Suppressor macrophage treated with lipopolysaccharide for 4 hours (primary cell): ENCODE measurements at regions not wholly inside any gene's neighbourhood (a gene's known extent, or its start where the extent isn't known, plus 50 kb on each side); places are given as distances from the start of the nearest gene placed in this dataset.

Source experiments
- DNase-seq: peaks from one replicate; pipeline ENCODE4 v3.0.0-alpha.2; 2020

DNA sequence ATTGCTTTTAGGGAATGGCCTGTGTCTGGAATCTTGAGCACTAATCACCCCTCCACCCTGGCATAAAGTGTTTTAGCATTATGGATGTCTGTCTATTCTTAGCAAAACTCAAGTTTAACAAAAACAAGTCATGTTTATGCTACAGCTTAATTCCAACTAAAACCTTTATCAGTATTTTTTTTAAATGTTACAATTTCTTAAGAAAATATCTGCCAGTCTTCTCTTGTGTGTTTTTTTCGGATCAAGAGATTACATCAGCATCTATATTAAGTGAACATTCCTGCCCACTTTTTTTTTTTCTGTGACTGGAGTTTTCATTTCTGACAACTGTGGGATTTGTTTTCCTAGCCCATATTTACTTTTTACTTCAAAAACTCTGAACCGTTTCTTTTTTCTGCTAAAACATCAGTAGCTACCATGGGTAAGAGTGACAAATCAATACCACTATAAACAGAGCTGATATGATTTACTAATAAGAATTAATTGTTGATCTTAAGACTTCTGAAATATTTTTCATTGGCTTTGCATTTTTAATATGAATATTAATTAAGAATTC lies 94.3 kb downstream of the EDN1 start:
- no peak for DNase-seq

DNA sequence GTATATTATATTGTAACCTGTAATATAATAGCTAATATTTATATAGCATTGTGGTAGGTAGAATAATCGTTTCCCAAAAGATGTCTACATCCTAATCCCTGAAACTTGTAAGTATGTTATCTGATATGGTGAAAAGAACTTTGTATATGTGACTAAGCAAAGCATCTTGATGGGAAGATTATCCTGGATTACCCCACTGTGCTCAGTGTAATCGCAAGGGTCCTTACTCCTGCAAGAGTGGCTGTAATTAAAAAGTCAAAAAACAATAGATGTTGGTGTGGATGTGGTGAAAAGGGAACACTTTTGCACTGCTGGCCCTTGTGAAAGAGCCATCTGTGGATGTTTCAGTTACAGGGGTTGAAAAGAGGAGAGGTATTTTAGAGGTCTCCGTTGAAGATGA lies 95.2 kb downstream of the EDN1 start:
- no peak for DNase-seq

DNA sequence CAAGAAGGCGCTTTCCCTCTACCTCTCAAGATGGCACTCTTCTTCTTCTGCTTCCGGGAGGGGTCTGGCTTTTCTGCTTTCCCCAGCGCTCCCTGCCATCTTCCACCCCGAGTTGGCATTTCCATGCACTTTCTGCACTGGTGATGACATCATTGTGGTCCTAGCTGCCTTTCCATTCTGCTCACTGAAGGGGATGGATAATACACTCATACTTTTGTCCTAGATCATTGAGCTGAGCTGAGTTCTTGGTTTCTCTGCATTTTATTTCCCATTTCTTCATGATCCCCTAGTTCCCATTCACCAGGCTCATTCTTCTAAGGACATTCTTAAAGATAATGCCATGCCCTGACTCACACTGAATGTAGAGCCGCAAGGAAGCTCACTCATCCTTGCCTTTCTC lies 96.7 kb downstream of the EDN1 start:
- no peak for DNase-seq

DNA sequence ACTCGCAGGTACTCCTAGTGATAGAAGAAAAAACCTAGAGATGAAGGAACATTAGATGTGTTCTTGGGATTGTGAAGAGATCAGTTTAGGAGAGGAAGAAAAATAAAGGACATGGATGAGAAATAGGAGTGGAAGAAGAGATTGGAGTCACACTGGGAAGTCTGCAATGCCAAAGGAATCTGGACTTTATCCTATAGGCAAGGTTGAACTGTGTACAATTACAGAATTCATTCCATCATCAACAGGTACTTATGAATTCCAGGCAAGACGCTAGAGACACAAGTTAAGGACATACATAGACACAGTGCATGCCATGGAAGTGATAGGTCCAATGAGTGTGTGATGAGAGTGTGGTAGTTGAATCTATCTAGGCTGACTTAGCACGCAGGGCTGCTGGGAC lies 101.3 kb downstream of the EDN1 start:
- DNase-seq: no peak

DNA sequence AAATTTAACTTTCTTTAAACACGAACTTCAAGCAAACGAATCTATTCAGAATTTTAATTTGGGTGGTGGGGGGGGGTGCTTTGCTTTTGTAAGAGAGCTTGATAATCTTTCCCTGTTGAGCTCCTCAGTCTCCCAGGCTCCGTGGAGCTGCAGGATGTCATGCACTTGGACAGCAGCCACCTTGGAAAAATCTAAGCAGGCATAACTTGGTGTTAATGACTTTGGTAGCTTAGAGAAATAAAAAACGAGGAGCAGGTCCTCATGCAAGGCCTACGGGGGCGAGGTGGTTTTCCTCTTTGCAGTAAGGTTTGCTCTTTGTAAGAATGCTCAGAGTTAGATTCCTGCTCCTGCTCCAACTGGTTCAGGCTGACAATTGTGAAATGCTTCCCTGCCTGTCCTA lies 102.3 kb downstream of the EDN1 start:
- no peak for DNase-seq

DNA sequence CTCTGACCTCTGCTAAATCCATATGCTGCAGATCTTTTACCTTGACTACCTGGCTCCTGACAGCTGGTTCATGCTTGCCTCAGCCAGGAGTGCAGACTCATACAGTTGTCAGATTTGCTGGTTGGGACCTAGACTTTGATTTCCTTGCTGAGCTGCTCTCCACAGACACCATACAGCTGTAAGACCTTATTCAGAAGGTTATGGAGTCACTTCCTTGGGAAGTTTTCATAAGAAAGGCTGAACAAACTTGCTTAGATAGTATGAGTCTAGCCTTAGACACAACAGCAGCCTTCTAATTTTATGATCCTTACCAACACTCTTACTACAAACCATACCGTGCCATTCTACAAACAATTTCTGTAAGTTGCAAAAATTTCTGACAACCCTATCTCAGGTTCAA lies 102.9 kb downstream of the EDN1 start:
- DNase-seq: no peak

DNA sequence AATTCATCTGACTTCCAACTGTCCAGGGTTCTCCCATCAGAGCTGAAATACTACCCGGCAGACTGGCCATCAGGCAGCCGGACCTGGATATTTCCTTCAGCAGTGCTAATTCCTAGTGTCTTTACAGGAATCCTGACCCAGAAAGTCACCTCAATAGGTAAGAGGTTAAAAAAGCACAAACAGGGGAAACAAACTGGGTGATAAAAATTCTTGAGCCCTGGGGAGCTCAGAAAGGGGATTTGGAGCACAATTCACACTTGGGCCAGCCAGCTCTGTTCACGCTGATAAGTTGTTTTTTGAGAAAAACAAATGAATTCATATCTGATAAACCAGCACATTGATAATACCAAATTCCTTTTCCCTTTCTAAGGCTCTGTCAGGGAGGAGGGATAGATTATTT lies 104.0 kb downstream of the EDN1 start:
- DNase-seq: no peak

DNA sequence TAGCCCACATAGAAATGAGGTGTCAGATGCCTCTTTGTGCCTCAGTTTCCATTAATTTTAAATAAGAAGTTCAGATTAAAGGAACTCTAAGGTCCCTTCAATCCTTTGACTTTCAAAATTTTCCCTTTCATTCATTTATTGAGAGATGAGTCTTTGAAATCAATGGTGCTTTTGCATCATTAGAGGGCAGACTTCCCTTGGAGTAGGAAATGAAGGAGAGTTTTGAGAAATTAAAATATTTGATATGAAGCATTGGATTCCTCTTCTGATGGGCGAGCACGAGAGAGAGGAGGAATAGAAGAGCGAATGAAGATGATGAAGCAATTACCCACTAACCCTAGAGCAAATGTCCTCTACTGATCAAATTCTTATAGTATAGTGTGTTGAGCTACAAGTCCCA lies 105.7 kb downstream of the EDN1 start:
- DNase-seq: no peak

DNA sequence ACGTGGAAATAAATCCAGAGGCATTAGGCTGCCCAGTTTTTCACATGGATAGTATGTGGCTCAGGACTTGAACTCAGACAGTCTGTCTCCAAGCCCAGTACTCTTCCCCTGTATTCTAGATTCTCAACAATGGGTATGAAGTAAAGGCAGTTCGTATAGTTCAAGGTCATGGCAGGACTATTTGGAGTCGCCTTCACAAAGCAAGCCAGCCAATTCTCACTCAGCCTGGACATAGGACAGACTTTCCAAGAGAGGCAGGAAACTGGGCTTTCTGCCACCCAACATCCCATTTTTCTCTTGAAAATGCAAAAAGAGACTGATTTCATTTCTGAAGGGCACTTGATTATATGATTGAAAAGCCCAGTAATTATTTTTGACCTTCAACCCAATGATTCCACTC lies 111.0 kb downstream of the EDN1 start:
- DNase-seq: no peak

DNA sequence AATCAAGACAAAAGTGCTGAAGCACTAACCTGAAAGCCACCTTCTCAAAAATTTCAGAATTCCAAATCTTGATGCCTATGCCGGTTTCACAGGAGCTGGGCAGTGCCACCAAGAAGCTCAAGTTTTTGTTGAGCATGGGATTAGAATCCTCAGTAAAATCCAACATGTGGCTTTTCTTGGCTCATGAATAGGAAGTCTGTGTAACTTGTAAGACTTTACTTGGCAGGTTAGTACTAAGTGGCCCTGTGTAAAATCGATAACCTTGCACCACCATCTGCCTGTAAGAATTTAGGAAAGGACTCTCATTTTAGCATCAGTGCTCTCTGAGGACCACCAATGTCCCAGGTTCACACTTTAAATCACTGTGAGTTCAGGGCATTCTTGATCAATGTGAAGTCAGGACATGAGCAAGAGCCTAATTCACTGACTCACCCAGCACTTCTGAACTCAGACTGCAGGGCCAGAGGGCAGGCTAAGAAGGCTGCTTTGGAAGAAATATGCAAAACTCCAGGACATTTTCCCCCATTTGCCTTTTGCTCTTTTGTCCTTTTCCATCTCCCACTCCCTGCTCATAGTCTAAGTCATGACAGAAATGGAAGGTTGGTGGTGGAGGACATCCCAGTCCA lies 113.2 kb downstream of the EDN1 start:
- DNase-seq: no peak

DNA sequence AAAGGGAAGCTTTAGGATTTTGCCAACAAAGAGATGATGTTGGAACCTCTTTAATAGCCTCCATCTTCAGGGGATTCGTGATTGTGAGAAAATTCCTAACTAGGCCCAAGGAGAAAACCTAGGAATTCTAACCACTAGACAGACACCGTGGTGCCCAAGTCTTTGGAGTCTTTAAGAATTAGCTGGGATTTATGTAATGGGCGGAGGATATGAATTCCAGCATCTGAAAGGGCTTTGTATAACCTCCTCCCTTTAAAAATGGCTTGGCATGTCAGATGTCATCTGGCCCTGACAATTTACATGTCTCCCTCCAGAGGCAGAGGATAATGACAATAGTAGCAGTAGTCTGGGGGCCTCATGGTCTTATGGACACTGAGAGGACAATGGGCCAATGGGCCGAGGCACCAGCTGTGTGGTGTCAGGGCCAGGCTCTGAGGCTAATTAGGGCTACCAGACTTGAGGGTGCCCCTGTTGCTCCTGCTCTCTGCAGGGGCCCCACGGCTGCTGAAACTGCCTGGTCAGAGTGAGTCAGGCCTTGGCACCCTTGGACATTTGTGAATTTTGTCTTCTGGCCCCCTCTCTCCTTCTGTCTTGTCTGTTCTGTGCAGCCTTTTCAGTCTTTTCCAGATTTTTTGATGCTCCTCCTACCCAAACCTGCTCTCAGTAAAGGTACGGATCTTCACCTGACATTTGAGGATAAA lies 113.9 kb downstream of the EDN1 start:
- no peak for DNase-seq

DNA sequence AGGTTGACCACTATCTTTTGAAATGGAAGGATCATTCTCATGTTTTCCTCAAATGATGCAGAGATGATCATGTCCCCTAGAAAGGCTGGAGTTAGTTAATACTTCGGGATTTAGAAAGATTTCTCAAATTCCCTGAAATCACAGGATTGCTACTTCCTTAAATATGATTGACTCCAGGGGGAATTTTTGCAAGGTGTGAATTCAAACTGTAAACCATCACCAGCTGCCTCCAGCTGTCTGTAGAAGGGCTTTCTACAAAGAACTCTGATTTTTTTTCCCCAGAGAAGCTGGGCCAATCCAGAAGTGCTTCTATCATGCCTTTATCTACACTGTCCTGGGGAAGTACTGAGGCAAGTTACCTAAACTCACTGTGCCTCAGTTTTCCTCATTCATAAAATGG lies 114.5 kb downstream of the EDN1 start:
- DNase-seq: no peak

DNA sequence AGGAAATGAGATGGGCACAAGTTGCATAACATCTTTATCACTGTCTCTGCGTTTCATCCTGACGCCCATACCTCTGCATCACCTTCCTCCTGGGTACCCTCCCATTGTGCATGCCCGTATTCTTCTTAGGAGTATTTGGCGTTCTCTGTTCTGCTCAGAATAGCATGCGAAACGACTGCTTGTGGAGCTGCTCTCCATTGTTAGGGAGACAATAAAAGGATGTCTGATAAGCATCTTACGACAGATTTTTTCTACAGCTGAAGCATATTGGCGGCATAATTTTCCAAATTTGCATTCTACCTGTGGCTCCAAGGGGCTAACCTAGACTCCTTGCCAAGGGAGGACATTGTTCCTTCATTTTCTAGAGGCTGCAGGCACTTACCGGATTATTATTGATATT lies 118.6 kb downstream of the EDN1 start:
- DNase-seq: no peak

DNA sequence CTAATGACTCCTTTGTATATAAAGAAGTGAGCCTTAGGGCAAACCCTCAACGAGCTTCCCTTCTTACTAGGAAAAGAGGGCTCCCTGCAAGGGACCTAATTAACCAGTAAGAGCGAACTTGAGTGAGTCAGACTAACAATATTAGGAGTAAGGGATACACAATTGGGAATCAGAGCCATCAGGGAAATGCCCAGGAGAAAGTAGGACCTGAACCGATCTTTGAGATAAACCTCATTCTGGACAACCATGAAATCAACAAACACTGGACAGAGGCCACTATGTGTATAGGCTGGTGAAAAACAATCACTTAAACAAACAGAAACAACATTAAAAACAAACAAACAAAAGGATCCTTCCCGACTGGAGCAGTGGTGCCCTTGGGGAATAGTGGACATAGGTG lies 120.8 kb downstream of the EDN1 start:
- DNase-seq: no peak

DNA sequence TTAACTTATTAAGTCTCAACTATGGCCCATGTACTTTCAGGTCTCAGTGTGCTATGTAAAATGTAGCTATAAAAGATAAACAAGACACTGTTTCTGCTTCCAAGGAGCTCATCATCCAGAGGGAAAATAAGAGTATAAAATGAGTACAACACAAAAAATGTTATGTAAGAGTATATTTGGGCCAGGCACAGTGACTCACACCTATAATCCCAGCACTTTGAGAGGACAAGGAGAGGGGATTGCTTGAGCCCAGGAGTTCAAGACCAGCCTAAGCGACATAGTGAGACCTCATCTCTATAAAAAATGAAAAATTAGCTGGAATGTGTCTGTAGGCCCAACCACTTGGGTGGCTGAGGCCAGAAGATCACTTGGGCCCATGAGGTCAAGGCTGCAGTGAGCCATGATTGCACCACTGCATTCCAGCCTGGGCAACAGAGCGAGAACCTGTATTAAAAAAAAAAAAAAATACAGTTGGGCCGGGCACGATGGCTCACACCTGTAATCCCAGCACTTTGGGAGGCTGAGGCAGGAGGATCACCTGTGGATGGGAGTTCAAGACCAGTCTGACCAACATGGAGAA lies 124.0 kb downstream of the EDN1 start:
- DNase-seq: no peak

DNA sequence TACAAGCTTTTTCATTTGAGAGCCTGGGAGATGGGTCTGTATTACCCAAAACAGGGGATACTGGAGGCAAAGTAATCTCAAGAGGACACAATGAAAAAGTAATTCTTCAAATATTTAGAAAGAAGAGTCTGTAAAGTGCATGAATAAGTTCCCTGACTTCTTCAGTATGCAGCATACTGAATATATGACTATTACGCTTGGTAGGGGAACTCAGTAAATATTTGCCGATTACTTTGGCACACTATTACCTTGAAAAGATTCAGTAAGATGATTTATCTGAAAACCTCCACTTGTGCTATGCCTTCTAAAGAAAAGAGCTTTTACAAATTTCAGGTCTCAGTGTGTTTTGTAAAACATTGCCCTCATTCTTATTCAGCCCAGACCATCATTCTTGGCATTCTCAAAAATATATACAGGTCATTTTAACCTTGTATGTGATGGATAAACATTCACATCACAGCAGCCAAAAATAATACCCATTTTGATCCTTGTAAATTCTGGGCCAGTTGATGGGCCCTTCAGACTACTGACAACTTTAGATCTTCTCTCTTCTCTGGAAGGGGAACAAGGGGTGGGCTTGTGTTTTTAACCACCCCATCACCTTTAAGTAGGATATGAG lies 125.9 kb downstream of the EDN1 start:
- no peak for DNase-seq

DNA sequence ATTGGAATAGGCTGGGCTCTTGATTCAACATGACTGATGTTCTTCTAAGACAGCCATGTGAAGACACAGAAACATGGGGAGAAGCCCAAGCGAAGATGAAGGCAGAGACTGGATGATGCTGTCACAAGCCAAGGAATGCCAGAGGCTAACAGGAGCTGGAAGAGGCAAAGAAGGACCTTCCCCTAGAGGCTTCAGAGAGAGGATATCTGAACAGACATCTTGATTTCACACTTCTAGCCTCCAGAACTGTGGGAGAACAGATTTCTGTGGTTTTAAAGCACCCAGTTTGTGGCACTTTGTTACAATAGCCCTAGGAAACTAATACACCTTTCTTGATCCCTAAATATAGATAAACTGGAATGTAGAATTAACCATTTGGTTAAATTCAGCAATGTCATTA lies 127.0 kb downstream of the EDN1 start:
- DNase-seq: no peak

DNA sequence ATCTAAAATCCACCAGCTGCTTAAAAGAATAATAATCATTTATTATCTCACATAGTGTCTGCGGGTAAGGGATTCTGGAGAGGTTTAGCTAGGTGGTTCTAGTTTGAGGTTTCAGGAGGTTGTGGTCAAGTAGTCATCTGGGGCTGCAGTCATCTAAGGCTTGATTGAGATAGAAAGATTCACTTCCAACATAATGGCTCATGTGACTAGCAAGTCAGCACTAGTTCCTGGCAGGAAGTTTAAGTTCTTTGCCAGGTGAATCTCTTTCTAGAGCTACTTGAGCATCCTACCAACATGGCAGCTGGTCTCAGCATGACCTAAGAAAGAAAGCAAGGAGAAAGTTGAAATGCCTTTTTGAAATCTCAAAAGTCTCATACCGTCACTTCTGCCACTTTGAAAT lies 128.8 kb downstream of the EDN1 start:
- no peak for DNase-seq

DNA sequence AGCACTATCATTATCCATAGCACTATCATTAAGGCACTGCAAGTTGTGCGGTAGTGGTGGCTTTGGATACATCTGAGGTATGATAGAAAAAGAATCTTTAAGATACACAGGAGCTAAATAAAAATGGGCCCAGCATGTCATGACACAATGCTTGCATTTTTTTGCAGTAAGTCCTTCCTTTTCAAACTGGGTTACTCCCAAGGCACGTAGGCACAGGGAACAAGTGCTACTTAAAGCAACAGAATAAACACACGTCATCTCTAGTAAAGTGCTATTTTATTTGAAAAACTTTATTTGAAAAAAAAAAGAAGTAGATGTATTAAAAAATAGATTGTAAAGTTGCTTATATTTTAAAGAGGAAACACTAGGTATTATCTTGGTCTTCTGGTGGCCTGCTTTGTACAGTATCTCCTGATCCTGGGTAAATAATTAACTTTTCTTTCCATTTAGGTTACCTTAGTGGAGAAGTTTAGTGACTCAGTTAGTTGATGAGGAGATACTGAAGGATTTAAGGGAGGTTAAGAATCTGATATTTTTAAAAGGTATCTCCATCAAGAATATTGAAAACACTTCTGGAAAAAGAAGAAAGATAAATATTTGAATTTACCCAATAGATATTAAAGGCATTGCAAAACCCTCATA lies 129.6 kb downstream of the EDN1 start:
- DNase-seq: no peak

DNA sequence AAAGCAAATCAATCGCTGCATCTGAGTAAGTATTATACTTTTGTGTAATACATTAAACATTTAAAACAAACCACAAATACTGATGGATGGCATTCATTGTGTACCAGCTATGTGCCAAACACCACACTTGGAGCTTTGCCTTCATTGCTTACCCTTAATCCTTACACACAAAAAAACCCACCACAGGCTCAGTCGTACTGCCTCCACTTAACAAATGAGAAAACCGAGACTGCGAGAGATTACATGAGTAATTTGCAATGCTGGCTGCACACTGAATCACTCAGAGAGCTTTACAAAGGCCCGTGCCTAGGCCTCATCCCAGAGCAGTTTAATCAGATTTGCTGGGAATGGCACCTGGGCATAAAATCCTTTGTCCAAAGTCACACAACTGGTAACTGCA lies 130.5 kb downstream of the EDN1 start:
- no peak for DNase-seq

DNA sequence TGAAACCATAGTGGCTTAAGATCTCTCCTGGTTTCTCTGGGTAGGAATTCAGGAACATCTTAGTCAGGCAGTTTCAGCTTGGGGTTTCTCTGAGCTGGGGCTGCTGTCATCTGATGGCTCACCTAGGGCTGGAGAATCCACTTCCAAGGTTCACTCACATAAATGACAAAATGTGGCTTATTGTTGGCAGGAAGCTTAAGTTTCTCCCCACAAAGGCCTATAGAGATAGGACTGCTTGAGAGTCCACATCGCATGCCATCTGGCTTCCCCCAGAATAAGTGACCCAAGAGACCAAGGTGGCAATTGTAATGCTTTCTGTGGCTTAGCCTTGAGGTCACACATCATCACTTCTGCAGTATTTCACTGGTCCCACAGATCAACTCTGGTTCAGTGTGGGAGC lies 131.4 kb downstream of the EDN1 start:
- no peak for DNase-seq

DNA sequence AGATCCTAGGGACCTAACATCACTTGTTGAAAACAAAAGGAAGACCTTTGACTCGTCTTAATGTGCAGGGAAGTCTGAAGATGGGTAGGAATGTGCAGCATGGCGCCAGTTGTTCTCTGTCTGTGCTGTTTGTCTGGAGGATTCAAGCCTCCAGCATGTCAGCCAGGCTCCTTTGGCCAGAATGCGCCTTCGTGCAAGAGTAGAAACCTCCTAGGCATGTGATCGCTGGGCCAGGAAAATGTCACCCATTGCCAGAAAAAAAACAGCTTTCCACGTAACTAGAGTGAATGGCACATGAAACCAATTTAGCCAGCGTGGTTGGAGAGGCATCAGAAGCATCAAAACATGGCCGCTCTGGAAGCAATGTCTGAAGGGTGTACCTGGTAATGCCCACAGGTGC lies 132.7 kb downstream of the EDN1 start:
- DNase-seq: no peak

DNA sequence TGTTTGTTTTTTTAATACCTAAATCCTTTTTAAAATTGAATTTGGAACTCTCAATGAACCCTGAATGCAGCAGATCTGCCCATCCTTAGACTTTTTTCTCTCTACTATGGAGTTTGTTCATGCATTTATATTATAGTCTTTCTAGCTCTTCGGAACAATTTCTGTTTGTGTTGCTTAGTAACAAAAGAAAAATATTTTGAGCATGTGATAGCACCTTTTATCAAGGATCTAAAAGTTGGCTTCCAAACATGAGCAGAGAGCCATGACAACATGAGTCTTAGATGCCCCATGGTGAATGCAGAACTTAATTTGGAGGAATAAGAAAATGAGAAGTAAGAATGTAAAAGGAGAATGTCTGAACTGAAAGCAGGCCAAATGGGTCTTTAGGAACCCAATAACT lies 133.7 kb downstream of the EDN1 start:
- no peak for DNase-seq

DNA sequence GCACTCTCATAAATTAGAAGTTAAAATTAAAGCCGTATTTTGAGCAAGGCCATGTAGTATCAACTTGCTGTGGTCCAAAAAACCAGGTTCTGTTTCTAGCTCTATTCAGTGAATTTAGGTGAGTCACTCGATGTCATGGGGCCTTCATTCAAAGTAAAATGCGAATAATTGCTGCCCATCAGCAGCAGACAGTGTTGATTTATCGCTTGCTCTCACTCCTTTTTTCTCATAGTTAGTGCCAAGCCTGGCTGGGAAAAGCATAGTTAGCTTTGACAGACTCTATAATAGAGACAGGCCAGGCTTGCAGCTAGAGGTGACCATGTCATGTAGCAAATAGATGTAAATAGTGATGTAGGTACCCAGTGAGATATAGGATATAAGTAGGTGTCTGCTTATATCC lies 136.0 kb downstream of the EDN1 start:
- DNase-seq: no peak
